OCI-LY3 (cell line): ENCODE measurements at regions not wholly inside any gene's neighbourhood (a gene's known extent, or its start where the extent isn't known, plus 50 kb on each side); places are given as distances from the start of the nearest gene placed in this dataset.

Source experiments
- H2AFZ ChIP-seq: fragments of 200-600, 300-600 bp; shearing (Covaris generic); 2 replicates; pipeline ENCODE4 v1.6.0; 2014; ENCODE audit warnings: antibody characterized with exemption, low read depth, low read length
- H3K27ac ChIP-seq: fragments of 200-600, 300-600 bp; sonication (generic); 2 replicates; pipeline ENCODE4 v1.5.1; 2014; ENCODE audit warnings: mild to moderate bottlenecking, low read length, moderate library complexity, mixed read lengths
- H3K27me3 ChIP-seq: fragments of 200-600, 300-600 bp; sonication (generic); 2 replicates; pipeline ENCODE4 v1.6.1; 2014; ENCODE audit warnings: low read depth, low read length, mixed read lengths
- H3K36me3 ChIP-seq: fragments of 200-600, 300-600 bp; sonication (generic); replicated peaks from 2 replicates; pipeline ENCODE3; 2014; ENCODE audit warnings: low read depth, low read length, mixed read lengths
- H3K4me1 ChIP-seq: fragments of 300-600, 200-600 bp; sonication (generic); 2 replicates; pipeline ENCODE4 v1.6.1; 2014; ENCODE audit warnings: low read length, mixed read lengths
- H3K4me2 ChIP-seq: fragments of 200-600, 300-600 bp; sonication (generic); 2 replicates; pipeline ENCODE4 v1.6.1; 2014; ENCODE audit warnings: low read length, mixed read lengths
- H3K4me3 ChIP-seq: fragments of 300-600, 200-600 bp; sonication (generic); 2 replicates; pipeline ENCODE4 v1.5.1; 2014; ENCODE audit warnings: antibody characterized with exemption, mild to moderate bottlenecking, low read length, moderate library complexity
- H3K79me2 ChIP-seq: fragments of 300-600, 200-600 bp; shearing (Covaris generic); 2 replicates; pipeline ENCODE4 v1.6.1; 2014; ENCODE audit warnings: mild to moderate bottlenecking, low read length, mixed read lengths
- H3K9ac ChIP-seq: fragments of 300-600, 200-600 bp; shearing (Covaris generic); 2 replicates; pipeline ENCODE4 v1.6.0; 2014; ENCODE audit warnings: mild to moderate bottlenecking, low read length, moderate library complexity
- H3K9me3 ChIP-seq: fragments of 200-600, 300-600 bp; shearing (Covaris generic); 2 replicates; pipeline ENCODE4 v1.6.1; 2014; ENCODE audit warnings: low read length, mixed read lengths; ENCODE audit not compliant: insufficient read depth
- H4K20me1 ChIP-seq: fragments of 200-600, 300-600 bp; sonication (generic); 2 replicates; pipeline ENCODE4 v1.6.1; 2016; ENCODE audit warnings: low read length, mixed read lengths; ENCODE audit not compliant: insufficient read depth
- EZH2phosphoT487 ChIP-seq: fragments of 200-600 bp; shearing (Covaris generic); IDR thresholded peaks from 2 replicates; pipeline ENCODE4 v1.6.1; 2018; ENCODE audit warnings: antibody characterized with exemption, mixed run types, low read depth
- TF ChIP-seq, protein P1 (sequence below): fragments of 200-600, 300-600 bp; sonication (generic); IDR thresholded peaks from 2 replicates; pipeline ENCODE4 v1.5.1; 2014; ENCODE audit warnings: antibody characterized with exemption, low read length, low read depth

DNA sequence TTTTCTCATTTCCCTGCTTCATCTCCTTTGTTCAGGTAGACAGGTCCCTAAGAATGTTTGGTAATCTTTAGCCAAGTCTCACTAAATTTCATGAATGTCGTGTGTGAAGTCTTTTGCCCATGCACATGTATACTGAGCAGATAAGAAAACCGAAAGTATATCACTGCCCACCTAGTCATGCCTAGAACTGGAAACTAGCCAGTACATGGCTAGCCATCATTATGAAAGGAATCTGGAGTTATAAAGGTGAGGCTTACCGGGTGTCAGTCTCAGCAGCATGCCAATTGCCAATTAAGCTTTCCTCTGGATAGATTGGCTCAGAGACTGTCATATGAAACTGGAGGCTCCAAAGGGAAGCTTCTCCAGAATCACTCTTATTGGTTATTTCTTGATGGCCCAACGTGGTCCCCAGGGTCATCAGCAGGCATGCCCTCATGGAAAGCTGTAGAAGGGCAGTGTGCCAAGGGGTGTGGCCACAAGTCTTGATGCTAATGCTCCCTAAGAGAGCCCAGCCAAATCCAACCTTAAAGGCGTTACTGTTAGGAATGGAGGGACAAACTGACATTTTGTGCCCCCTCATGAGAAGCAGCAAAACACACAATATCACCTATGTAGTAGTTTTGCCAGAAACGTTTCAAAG lies 307.3 kb upstream of the PIK3R1 start:
- no peak overlapping the region for H3K4me2 ChIP-seq
- no peaks in the 10 kb centered on the region for H4K20me1 ChIP-seq
- TF ChIP-seq, protein P1, sequence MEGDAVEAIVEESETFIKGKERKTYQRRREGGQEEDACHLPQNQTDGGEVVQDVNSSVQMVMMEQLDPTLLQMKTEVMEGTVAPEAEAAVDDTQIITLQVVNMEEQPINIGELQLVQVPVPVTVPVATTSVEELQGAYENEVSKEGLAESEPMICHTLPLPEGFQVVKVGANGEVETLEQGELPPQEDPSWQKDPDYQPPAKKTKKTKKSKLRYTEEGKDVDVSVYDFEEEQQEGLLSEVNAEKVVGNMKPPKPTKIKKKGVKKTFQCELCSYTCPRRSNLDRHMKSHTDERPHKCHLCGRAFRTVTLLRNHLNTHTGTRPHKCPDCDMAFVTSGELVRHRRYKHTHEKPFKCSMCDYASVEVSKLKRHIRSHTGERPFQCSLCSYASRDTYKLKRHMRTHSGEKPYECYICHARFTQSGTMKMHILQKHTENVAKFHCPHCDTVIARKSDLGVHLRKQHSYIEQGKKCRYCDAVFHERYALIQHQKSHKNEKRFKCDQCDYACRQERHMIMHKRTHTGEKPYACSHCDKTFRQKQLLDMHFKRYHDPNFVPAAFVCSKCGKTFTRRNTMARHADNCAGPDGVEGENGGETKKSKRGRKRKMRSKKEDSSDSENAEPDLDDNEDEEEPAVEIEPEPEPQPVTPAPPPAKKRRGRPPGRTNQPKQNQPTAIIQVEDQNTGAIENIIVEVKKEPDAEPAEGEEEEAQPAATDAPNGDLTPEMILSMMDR: no peak
- TF ChIP-seq EZH2phosphoT487: no peak
- no peak overlapping the region for H3K27ac ChIP-seq
- no peak overlapping the region for H2AFZ ChIP-seq
- H3K4me3 ChIP-seq: no peak overlapping the region
- no peaks in the 10 kb centered on the region for H3K36me3 ChIP-seq
- H3K4me1 ChIP-seq: no peaks in the 10 kb centered on the region
- H3K79me2 ChIP-seq: no peaks in the 10 kb centered on the region
- H3K9ac ChIP-seq: no peak overlapping the region
- no peaks in the 10 kb centered on the region for H3K27me3 ChIP-seq
- H3K9me3 ChIP-seq: no peaks in the 10 kb centered on the region

DNA sequence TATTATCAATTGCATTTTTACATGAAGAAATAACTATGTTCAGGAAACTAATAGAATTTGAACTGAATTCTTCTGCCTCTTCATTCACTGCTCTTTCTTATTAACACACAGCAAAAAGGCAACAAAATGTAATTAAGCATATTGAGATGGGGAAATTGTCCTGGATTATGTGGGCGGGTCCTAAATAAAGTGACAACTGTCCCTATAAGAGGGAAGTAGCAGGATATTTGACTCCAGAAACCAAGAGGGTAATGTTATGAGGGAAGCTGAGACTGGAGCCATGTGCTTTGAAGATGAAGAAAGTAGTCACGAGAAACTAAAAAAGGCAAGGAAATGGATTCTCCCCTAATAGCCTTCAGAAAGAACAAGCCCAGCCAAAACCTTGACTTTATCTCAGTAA lies 311.2 kb upstream of the PIK3R1 start:
- Histone ChIP-seq H3K4me3 (no peak overlapping the region), H3K9ac (no peak overlapping the region), H3K36me3 (no peaks in the 10 kb centered on the region), H4K20me1 (no peaks in the 10 kb centered on the region), H3K4me1 (no peaks in the 10 kb centered on the region), H3K27me3 (no peaks in the 10 kb centered on the region), H3K79me2 (no peaks in the 10 kb centered on the region), H3K27ac (no peak overlapping the region), H2AFZ (no peak overlapping the region), H3K4me2 (no peak overlapping the region), H3K9me3 (no peaks in the 10 kb centered on the region)
- TF ChIP-seq, protein P1: no peak
- no peak for TF ChIP-seq EZH2phosphoT487

DNA sequence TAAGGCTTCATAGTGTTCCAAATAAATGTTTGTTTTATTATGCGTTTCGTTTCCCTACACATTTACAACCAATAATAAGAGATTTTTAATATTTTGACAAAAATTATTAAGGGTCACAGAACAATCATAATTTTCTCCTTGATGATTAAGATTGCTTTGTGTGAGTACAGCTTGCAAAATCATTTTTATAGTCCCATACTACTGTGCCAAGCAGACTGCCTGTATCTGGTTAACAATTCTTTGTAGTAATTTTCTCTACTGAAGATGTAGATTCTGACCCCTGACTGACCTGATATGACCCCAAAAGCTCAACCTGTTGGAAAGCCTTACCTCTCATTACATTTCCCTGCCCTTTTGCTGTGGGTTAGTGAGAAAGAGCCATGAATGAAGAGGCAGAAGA lies 311.9 kb upstream of the PIK3R1 start:
- Histone ChIP-seq H3K36me3 (no peaks in the 10 kb centered on the region), H3K4me2 (no peak overlapping the region), H3K4me3 (no peak overlapping the region), H3K9me3 (no peaks in the 10 kb centered on the region), H3K27ac (no peak overlapping the region), H4K20me1 (no peaks in the 10 kb centered on the region), H3K27me3 (no peaks in the 10 kb centered on the region), H3K4me1 (no peaks in the 10 kb centered on the region), H3K79me2 (no peaks in the 10 kb centered on the region), H3K9ac (no peak overlapping the region), H2AFZ (no peak overlapping the region)
- TF ChIP-seq, protein P1: no peak
- no peak for TF ChIP-seq EZH2phosphoT487

DNA sequence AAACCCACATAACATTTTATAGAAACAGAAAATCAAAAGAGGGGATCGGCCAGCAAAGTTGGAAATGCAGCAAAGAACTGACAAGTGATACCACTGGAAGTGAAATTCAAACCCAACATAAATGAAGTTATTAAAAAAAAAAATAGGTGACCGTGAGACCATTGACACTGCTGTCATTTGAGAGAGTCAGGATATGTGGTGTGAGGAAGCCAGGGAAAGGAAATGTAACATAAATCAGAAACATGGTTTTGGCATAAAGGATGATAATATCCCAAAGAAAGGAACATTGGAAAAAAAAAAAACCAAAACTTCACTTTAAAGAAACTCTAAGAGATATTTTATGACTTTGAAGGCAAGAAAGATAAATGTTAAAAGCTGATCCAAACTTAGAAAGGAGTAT lies 312.4 kb upstream of the PIK3R1 start:
- Histone ChIP-seq H3K79me2 (no peaks in the 10 kb centered on the region), H3K36me3 (no peaks in the 10 kb centered on the region), H3K27me3 (no peaks in the 10 kb centered on the region), H3K4me3 (no peak overlapping the region), H3K4me2 (no peak overlapping the region), H2AFZ (no peak overlapping the region), H4K20me1 (no peaks in the 10 kb centered on the region), H3K9me3 (no peaks in the 10 kb centered on the region), H3K4me1 (no peaks in the 10 kb centered on the region), H3K27ac (no peak overlapping the region), H3K9ac (no peak overlapping the region)
- no peak for TF ChIP-seq EZH2phosphoT487
- TF ChIP-seq, protein P1: no peak
